H9 (cell line): ENCODE measurements at regions not wholly inside any gene's neighbourhood (a gene's known extent, or its start where the extent isn't known, plus 50 kb on each side); places are given as distances from the start of the nearest gene placed in this dataset.

Experiments used
- DNase-seq: peaks from one replicate; pipeline ENCODE4 v3.0.0-alpha.2; 2017
- H2AFZ ChIP-seq: one replicate; pipeline ENCODE4 v1.6.1; 2013; ENCODE audit warnings: mild to moderate bottlenecking, low read length, control low read depth, moderate library complexity
- H2AK5ac ChIP-seq: 2 replicates; pipeline ENCODE4 v1.6.1; 2013; ENCODE audit warnings: low read length, control low read depth, mixed read lengths; ENCODE audit not compliant: insufficient read length
- H2BK120ac ChIP-seq: one replicate; pipeline ENCODE4 v1.6.1; 2013; ENCODE audit warnings: low read depth, mild to moderate bottlenecking, low read length, control low read depth, inconsistent platforms; ENCODE audit not compliant: poor library complexity, severe bottlenecking
- H2BK12ac ChIP-seq: 2 replicates; pipeline ENCODE4 v1.6.1; 2013; ENCODE audit warnings: low read length, control low read depth, mixed read lengths, low read depth; ENCODE audit not compliant: insufficient read length
- H2BK15ac ChIP-seq: 2 replicates; pipeline ENCODE4 v1.6.1; 2013; ENCODE audit warnings: low read depth, low read length, control low read depth
- H2BK20ac ChIP-seq: one replicate; pipeline ENCODE4 v1.6.1; 2013; ENCODE audit warnings: low read depth, mild to moderate bottlenecking, low read length, control low read depth, inconsistent platforms; ENCODE audit not compliant: poor library complexity, severe bottlenecking
- H2BK5ac ChIP-seq: 2 replicates; pipeline ENCODE4 v1.6.1; 2013; ENCODE audit warnings: low read length, control low read depth, mixed read lengths; ENCODE audit not compliant: insufficient read length
- H3K14ac ChIP-seq: 2 replicates; pipeline ENCODE4 v1.6.1; 2013; ENCODE audit warnings: low read length, control low read depth; ENCODE audit not compliant: insufficient read depth
- H3K18ac ChIP-seq: 2 replicates; pipeline ENCODE4 v1.6.1; 2013; ENCODE audit warnings: low read depth, mild to moderate bottlenecking, mixed read lengths, low read length, control low read depth; ENCODE audit not compliant: insufficient read length
- H3K23ac ChIP-seq: 2 replicates; pipeline ENCODE4 v1.6.1; 2013; ENCODE audit warnings: low read length, control low read depth, mixed read lengths, low read depth; ENCODE audit not compliant: insufficient read length
- H3K23me2 ChIP-seq: 2 replicates; pipeline ENCODE4 v1.6.1; 2013; ENCODE audit warnings: low read depth, mild to moderate bottlenecking, mixed read lengths, low read length, control low read depth; ENCODE audit not compliant: insufficient read length, poor library complexity, severe bottlenecking
- H3K27ac ChIP-seq: 2 replicates; pipeline ENCODE4 v1.5.1; 2013; ENCODE audit warnings: low read length, control low read depth, mixed read lengths, low read depth; ENCODE audit not compliant: insufficient read length
- H3K27me3 ChIP-seq: 2 replicates; pipeline ENCODE4 v1.6.1; 2013; ENCODE audit warnings: low read length, control low read depth, inconsistent platforms; ENCODE audit not compliant: insufficient read depth
- H3K4ac ChIP-seq: 2 replicates; pipeline ENCODE4 v1.6.1; 2013; ENCODE audit warnings: low read depth, mild to moderate bottlenecking, control low read depth, inconsistent platforms, low read length, moderate library complexity
- H3K4me1 ChIP-seq: 2 replicates; pipeline ENCODE4 v1.6.1; 2013; ENCODE audit warnings: low read length, control low read depth, inconsistent platforms; ENCODE audit not compliant: insufficient read depth
- H3K4me2 ChIP-seq: 2 replicates; pipeline ENCODE4 v1.6.1; 2013; ENCODE audit warnings: low read length, control low read depth, mixed read lengths; ENCODE audit not compliant: insufficient read length, insufficient read depth
- H3K56ac ChIP-seq: 2 replicates; pipeline ENCODE4 v1.6.1; 2013; ENCODE audit warnings: low read depth, mild to moderate bottlenecking, mixed read lengths, low read length, control low read depth; ENCODE audit not compliant: insufficient read length
- H3K79me1 ChIP-seq: 2 replicates; pipeline ENCODE4 v1.6.1; 2013; ENCODE audit warnings: low read depth, mild to moderate bottlenecking, moderate library complexity, low read length, control low read depth, inconsistent platforms; ENCODE audit not compliant: insufficient read depth, poor library complexity, severe bottlenecking
- H3K79me2 ChIP-seq: 2 replicates; pipeline ENCODE4 v1.6.1; 2013; ENCODE audit warnings: low read length, control low read depth, inconsistent platforms; ENCODE audit not compliant: insufficient read depth
- H3K9ac ChIP-seq: 2 replicates; pipeline ENCODE4 v1.6.1; 2013; ENCODE audit warnings: low read length, control low read depth, mixed read lengths; ENCODE audit not compliant: insufficient read length; ENCODE audit errors: extremely low read depth
- H3K9me3 ChIP-seq: one replicate; pipeline ENCODE4 v1.6.1; 2013; ENCODE audit warnings: low read depth, low read length, inconsistent platforms; ENCODE audit not compliant: control insufficient read depth
- H3T11ph ChIP-seq: one replicate; pipeline ENCODE4 v1.6.1; 2013; ENCODE audit warnings: mild to moderate bottlenecking, low read length, control low read depth, inconsistent platforms
- H4K20me1 ChIP-seq: one replicate; pipeline ENCODE4 v1.6.1; 2013; ENCODE audit not compliant: control insufficient read depth, insufficient read length, insufficient read depth
- H4K5ac ChIP-seq: 2 replicates; pipeline ENCODE4 v1.6.1; 2013; ENCODE audit warnings: low read depth, mild to moderate bottlenecking, mixed read lengths, low read length, control low read depth; ENCODE audit not compliant: insufficient read length
- H4K8ac ChIP-seq: replicated peaks from 2 replicates; pipeline ENCODE4 v1.6.1; 2013; ENCODE audit warnings: low read length, control low read depth, mixed read lengths, low read depth; ENCODE audit not compliant: insufficient read length
- H4K91ac ChIP-seq: 2 replicates; pipeline ENCODE4 v1.6.1; 2013; ENCODE audit warnings: low read depth, mild to moderate bottlenecking, moderate library complexity, mixed read lengths, low read length, control low read depth; ENCODE audit not compliant: insufficient read length
- H3K27ac Mint-ChIP-seq, 3 experiments: 2 replicates in 2 of 3; 3 replicates in 1 of 3; pipeline ENCODE4 v1.8.0; 2020 to 2021; ENCODE audit warnings: mixed read lengths in 3 of 3, mild to moderate bottlenecking in 1 of 3, moderate library complexity in 1 of 3
- H3K27me3 Mint-ChIP-seq: 2 replicates; pipeline ENCODE4 v1.8.0; 2021; ENCODE audit warnings: low read depth, mild to moderate bottlenecking, moderate library complexity, mixed read lengths
- H3K36me3 Mint-ChIP-seq, 3 experiments: 2 replicates in 2 of 3; 3 replicates in 1 of 3; pipeline ENCODE4 v1.8.0; 2020 to 2021; ENCODE audit warnings: low read depth in 3 of 3, mixed read lengths in 3 of 3; ENCODE audit not compliant: insufficient read depth in 1 of 3
- H3K4me1 Mint-ChIP-seq, 2 experiments: 2 replicates each; pipeline ENCODE4 v1.8.0; 2020; ENCODE audit warnings: mixed read lengths in 2 of 2
- H3K4me3 Mint-ChIP-seq, 2 experiments: 2 replicates in 1 of 2; 3 replicates in 1 of 2; pipeline ENCODE4 v1.8.0; 2020 to 2021; ENCODE audit warnings: mild to moderate bottlenecking in 2 of 2, mixed read lengths in 2 of 2, moderate library complexity in 1 of 2
- H3K9me3 Mint-ChIP-seq, 2 experiments: 2 replicates in 1 of 2; 3 replicates in 1 of 2; pipeline ENCODE4 v1.8.0; 2020; ENCODE audit warnings: mild to moderate bottlenecking in 2 of 2, mixed read lengths in 2 of 2, moderate library complexity in 1 of 2
- CTCF ChIP-seq: fragments of 200-600 bp; sonication (generic); conservative IDR thresholded peaks from 3 replicates; pipeline ENCODE4 v1.8.0; 2021; ENCODE audit warnings: antibody characterized with exemption, mild to moderate bottlenecking
- WGBS: extraction: QIAGEN DNeasy Blood & Tissue Kit; methylation state at CpG from one replicate; pipeline ENCODE4 v1.1.7; 2013; ENCODE audit warnings: missing lambda C conversion rate, low lambda C conversion rate, mixed read lengths; ENCODE audit not compliant: insufficient read length; ENCODE audit errors: extremely low coverage; 5-methylcytosine and 5-hydroxymethylcytosine counted together

GRCh38 chrX:42720209-42720608 is 57.8 kb downstream of the PPP1R2C start:
- no peaks in the 10 kb centered on the region for H3K27me3 Mint-ChIP-seq
- Histone ChIP-seq H2AK5ac (no peak overlapping the region), H3K18ac (no peak overlapping the region), H3K14ac (no peak overlapping the region), H2BK20ac (no peak overlapping the region), H4K5ac (no peak overlapping the region), H2AFZ (no peak overlapping the region), H3K79me1 (no peaks in the 10 kb centered on the region), H4K8ac (no peak overlapping the region), H3K79me2 (no peaks in the 10 kb centered on the region), H3K4me2 (no peak overlapping the region), H3K4me1 (no peaks in the 10 kb centered on the region), H3K9me3 (no peaks in the 10 kb centered on the region), H3K27me3 (no peaks in the 10 kb centered on the region), H2BK5ac (no peak overlapping the region), H3T11ph (no peak overlapping the region), H3K56ac (no peak overlapping the region), H2BK120ac (no peak overlapping the region), H2BK15ac (no peak overlapping the region), H3K23me2 (no peaks in the 10 kb centered on the region), H2BK12ac (no peak overlapping the region), H3K23ac (no peak overlapping the region), H3K4ac (no peak overlapping the region), H4K20me1 (no peaks in the 10 kb centered on the region), H4K91ac (no peak overlapping the region), H3K27ac (no peak overlapping the region), H3K9ac (no peak overlapping the region)
- H3K4me3 Mint-ChIP-seq, result no peak overlapping the region
- no CpG with 5 or more reads among the region's 4 CpGs for WGBS
- H3K36me3 Mint-ChIP-seq, result peaks cover 2 to 12% (median 12%) of the 10 kb centered on the region in 3 experiments; a peak in 4 of 7 replicates
- no peak for DNase-seq
- H3K9me3 Mint-ChIP-seq, result peaks cover 8 to 38% of the 10 kb centered on the region in 2 experiments; a peak in 4 of 5 replicates
- TF ChIP-seq CTCF, result no peak
- peaks cover 14 to 16% of the 10 kb centered on the region in 2 experiments for H3K4me1 Mint-ChIP-seq
- H3K27ac Mint-ChIP-seq, result no peak overlapping the region
